GM21737 (cell line): ENCODE measurements at regions not wholly inside any gene's neighbourhood (a gene's known extent, or its start where the extent isn't known, plus 50 kb on each side); places are given as distances from the start of the nearest gene placed in this dataset.
"Not testable (repeated sequence)": the region's sequence is repeated elsewhere in the genome, so short reads cannot be mapped to it uniquely, and the experiment has no call there.

Source experiments
- ATAC-seq: cut with Tn5 transposase; IDR thresholded peaks from one replicate; pipeline ENCODE4 v1.9.1; 2021; ENCODE audit warnings: mild to moderate bottlenecking, moderate library complexity; ENCODE audit not compliant: unreplicated experiment

GRCh38 chr5:133857595-133858313, 110.7 kb downstream of the C5orf15 start:
- not testable (repeated sequence) for ATAC-seq

DNA sequence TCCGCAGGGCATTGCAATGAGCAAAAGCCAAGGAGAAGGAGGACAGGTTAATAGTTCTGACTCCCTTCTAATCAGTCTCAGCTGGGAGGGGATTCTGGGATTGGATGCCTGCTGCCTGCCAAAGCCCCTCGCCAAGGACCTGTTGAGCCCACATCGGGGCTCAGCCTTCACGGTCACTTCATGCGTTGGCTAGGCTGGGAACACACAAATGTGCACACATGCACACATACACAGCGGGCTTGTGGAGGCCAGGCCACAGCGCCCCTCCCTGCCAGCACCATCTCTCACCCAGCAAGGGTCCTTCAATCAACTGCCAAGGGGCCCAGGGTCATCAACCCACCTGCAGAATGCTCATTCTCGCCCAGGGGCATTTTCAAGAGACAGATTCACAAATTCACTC, 113.9 kb downstream of the C5orf15 start:
- ATAC-seq, result no peak

- no peak for ATAC-seq
Measured at GRCh38 chr5:133853646-133854365, 114.6 kb downstream of the C5orf15 start.

- no peak for ATAC-seq
Measured at GRCh38 chr5:133851521-133851920, 116.9 kb downstream of the C5orf15 start.

DNA sequence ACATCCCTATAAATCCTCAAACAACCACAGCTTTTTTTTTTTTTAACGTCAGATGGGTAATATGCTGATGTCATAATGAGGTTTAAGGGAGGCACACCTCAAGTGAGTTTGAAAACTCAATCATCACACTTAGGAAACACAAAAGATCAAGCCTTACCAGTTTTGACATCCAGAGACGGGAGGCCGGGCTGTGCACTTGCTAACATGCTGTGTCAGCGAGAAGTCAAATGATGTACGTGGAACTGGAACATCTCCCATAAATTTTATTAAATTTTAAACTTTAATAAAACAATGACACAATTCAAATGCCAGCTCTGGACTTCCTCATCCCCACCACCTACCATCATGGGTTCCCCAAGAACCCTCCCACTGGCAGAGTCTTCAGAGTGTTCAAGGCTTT, 117.6 kb downstream of the C5orf15 start:
- ATAC-seq, result no peak

DNA sequence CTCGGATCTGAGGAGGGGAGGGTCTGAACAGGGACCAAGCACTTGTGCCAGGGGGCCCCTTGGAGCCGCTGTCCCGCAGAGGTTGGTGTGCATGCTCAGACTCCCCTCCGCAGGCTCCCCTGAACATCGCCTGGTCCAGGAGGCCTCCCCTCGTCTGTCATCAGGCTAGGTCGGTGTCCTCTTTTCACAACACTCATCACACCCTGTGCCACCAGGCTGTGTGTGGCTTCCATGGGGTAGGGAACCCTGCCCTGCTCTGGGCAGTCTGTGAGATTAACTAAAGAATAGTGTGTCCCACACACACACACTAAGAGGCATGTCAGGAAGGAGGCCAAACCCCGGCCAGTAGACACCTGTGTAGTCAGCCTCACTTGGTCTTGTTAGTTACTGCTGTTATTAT, 119.3 kb downstream of the C5orf15 start:
- no peak for ATAC-seq

DNA sequence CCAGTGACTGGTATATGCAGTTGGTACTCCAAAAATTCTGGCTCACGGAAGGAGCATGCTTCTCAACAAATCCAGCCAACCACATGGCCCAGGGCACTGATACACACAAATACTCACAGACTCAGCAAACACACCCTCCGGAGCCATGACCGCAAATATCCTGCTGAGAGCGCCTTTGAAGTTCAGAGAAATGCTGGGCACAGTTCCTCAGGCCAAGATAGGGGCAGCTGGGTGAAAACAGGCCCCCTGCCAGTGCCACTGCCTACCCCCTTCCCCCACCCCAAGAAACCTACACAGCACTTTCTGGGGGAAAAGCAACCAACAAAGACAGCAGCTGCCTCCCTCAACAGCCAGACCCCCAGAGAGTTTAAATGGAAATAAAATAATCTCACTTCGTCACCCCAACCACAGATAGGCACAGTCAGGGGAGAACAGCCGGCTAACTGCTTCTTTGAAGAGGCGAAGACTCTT, 120.0 kb downstream of the C5orf15 start:
- no peak for ATAC-seq

- ATAC-seq, result no peak
Measured at GRCh38 chr5:133847886-133848285, 120.5 kb downstream of the C5orf15 start.

- no peak for ATAC-seq
Measured at GRCh38 chr5:133847301-133847700, 121.1 kb downstream of the C5orf15 start.

GRCh38 chr5:133846478-133847226, 121.8 kb downstream of the C5orf15 start:
- ATAC-seq, result no peak

DNA sequence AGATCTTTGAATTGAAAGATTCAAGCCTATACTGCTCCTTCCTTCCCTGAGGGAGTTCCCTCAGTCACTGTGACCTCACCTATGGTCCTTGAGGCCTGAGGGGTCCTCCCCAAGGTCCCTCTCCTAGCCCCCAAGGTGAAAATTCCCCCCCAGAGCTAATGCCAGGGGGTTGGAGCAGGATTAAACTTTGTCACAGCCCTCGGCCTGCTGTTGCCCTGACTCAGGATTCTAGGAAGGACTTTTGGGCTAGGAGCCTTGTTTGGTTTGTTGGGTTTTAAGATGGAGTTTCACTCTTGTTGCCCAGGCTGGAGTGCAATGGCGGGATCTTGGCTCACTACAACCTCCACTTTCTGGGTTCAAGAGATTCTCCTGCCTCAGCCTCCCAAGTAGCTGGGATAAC, 123.2 kb downstream of the C5orf15 start:
- ATAC-seq, result no peak

- ATAC-seq, result no peak
Measured at GRCh38 chr5:133844836-133845235, 123.6 kb downstream of the C5orf15 start.

DNA sequence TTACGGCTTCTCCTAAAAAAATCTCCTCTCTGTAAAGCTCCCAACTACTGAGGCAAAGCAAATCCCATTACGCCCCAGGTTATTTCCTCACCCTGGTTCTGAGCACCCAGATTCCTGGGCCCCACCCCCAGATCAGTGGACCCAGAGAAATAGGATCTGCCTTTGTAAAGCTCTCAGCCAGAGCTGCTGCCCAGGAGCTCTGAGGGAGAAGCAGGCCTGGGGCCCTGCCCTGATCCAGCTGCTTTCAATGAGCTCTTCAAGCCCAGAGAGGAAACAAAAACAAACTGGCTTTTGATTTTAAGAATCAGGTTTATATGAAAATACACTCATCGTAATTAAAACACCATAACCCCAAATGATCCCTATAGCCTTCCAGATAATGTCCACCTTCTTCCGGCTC, 124.5 kb downstream of the C5orf15 start:
- no peak for ATAC-seq

DNA sequence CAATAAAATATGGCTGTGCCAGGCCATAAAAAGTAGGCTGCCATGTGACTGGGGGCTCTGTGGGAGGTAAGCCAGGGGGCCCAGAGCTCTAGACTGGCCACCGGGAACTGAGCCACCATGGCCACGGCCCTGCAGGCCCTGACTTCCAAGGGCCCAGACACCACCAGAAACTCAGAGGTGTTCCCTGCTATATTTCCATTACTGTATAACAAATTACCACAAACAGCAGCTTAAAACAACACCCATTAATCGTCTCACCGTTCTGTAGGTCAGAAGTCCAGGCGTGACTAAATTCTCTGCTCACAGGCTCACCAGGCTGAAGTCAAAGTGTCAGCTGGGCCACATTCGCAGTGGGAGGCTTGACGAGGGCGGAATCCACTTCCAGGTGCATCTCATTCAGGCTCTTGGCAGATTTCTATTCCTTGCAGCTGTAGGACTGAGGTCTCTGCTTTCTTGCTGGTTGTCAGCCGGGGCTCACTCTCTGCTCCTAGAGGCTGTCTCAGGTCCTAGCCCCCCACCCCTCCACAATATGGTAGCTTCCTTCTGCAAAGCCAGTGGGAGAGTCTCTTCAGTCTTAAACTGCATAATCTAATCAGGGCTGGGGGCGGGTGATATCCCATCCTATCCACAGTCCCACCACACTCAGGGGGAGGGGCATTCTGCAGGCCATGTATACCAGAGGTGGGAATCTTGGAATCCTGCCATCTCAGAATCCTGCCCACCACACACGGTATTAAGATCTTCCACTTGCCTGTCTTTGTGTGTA, 125.4 kb downstream of the C5orf15 start:
- no peak for ATAC-seq

DNA sequence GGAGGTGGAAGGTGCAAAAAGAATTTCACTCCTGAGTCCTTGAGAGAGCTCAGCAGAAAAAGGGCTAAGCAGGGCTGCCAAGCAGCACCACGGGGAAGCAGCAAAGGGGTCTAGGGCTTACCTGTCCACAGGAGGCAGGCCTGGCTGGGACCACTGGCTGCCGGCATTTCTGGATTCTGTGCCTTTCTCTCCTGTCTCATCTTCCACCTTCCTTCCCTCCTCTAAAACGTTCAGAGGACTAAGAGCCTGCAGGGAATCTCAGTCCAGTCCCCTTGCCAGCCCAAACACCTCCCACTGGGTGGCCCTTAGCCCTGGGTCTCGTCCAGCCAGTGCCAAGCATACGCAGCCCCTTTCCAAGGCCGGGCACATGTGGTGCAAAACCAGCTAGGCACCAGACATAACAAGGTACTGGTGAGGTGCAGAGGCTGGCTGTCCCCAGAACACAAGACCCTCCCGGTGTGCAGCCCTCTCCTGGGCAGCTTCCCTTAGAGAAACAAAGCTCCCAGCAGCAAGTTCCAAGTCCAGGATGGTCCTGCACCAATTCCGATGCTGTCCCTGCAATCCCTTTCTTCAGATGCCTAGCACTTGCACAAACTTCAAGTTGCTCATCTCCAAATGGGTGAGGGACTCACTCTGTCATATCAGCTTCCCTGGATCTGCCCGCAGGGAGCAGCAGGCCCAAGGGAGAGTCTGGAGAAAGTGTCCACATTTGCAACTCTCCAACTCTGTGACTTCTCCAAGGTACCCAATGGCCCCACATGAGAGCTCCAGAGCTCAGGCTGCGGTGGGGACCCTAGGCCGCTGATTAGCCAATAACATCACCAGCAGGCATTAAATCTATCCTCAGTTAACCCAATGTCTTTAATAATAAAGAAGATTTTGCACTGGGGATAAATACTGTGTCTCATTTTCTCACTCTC, 126.3 kb downstream of the C5orf15 start:
- ATAC-seq, result no peak

DNA sequence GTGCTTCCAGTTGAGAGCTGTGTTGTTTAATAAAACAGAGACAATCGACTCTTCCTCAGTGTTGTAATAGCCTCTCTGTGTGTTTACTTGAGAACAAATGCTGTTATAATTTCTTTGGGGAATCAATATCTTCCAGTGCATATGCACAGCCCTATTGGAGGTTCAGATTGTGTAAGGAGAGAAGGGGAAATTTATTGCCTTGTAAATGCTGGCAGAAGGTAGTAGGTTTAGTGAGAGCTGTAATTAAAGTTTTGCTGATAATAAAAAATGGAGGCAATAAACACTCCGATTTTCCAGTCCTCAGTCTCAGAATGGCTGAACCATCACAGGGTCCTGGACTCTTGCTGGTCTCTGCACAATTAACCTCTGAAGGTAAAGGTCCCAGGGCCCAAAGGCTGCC, 128.3 kb downstream of the C5orf15 start:
- ATAC-seq, result no peak

- no peak for ATAC-seq
Measured at GRCh38 chr5:133839721-133840120, 128.7 kb downstream of the C5orf15 start.

DNA sequence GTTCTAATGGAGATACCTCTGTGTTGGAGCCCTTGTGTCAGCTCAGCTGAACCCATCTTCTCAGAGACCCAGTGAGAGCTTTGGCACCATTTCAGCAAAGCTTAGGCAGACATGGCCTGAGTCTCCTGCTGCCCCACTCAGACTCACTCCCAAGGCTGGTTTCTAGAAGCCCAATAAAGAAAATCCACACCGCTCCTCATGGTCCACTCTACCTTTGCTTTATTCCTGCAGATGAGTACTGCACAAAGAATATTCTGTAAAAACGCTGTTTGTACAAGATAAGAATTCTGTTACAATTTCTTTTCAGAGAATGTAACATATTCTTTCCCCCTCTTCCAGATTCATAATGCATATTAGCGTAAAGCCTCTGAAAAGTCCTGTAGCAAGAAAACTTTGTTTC, 129.3 kb downstream of the C5orf15 start:
- ATAC-seq, result no peak

- ATAC-seq, result no peak
Measured at GRCh38 chr5:133838286-133838685, 130.1 kb downstream of the C5orf15 start.
